Stomach (tissue), 8 donors: ENCODE measurements at regions not wholly inside any gene's neighbourhood (a gene's known extent, or its start where the extent isn't known, plus 50 kb on each side); places are given as distances from the start of the nearest gene placed in this dataset.

Experiments used
- DNase-seq, 2 donors: peaks; one replicate each; pipeline versions ENCODE4 v3.0.0 to v3.0.0-alpha.2; 2013 to 2019
- H3K27ac ChIP-seq, 5 donors: fragments of 200-600 bp in 4 of 5; sonication (generic) in 4 of 5; one replicate each; pipeline ENCODE4 v1.5.1; 2013 to 2019; ENCODE audit warnings: mild to moderate bottlenecking in 1 of 5, moderate library complexity in 1 of 5
- H3K27me3 ChIP-seq, 3 donors: fragments of 200-600 bp; sonication (generic); one replicate each; pipeline ENCODE4 v1.5.1; 2017 to 2019; ENCODE audit warnings: mixed run types in 1 of 3
- H3K36me3 ChIP-seq, 4 donors: fragments of 200-600 bp; sonication (generic); 1 replicate in 3 of 4; 2 replicates in 1 of 4; pipeline ENCODE4 v1.5.1; 2016 to 2019
- H3K4me1 ChIP-seq, 4 donors: fragments of 200-600 bp; sonication (generic); one replicate each; pipeline ENCODE4 v1.5.1; 2016 to 2019
- H3K4me3 ChIP-seq, 4 donors: fragments of 200-600 bp; sonication (generic) in 3 of 4; one replicate each; pipeline ENCODE4 v1.5.1; 2016 to 2019; ENCODE audit warnings: mild to moderate bottlenecking in 1 of 4
- H3K9me3 ChIP-seq, 4 donors: fragments of 200-600 bp; sonication (generic); one replicate each; pipeline ENCODE4 v1.5.1; 2016 to 2019
- CTCF ChIP-seq, 7 experiments: fragments of 450-650 bp in 4 of 7; fragments of 200-600 bp in 3 of 7; sonication (generic) in 3 of 7; IDR thresholded peaks; one replicate each; pipeline ENCODE4 v1.5.1; 2016 to 2019; ENCODE audit warnings: antibody characterized with exemption in 7 of 7, control low read depth in 2 of 7, mild to moderate bottlenecking in 1 of 7
- EP300 ChIP-seq: sonication (generic); formaldehyde crosslinking; IDR thresholded peaks from one replicate; pipeline ENCODE4 v1.6.1; 2017; ENCODE audit warnings: antibody characterized with exemption
- POLR2A ChIP-seq, 4 donors: fragments of 450-650 bp; IDR thresholded peaks; one replicate each; pipeline ENCODE4 v1.6.1; 2016; ENCODE audit warnings: antibody characterized with exemption in 4 of 4, control low read depth in 2 of 4, mild to moderate bottlenecking in 1 of 4, moderate library complexity in 1 of 4
- POLR2AphosphoS5 ChIP-seq, 3 donors: sonication (generic); formaldehyde crosslinking; IDR thresholded peaks; one replicate each; pipeline ENCODE4 v1.6.1; 2016; ENCODE audit warnings: antibody characterized with exemption in 3 of 3
- WGBS, 5 donors: extraction: QIAGEN DNeasy Blood & Tissue Kit in 3 of 5; methylation state at CpG; one replicate each; pipeline versions ENCODE4 v1.1.5 to v1.1.7; 2013 to 2018; 5-methylcytosine and 5-hydroxymethylcytosine counted together
- intact Hi-C: fragments of 100-400 bp; cut with DNase I; formaldehyde crosslinking; loops from one replicate; pipeline ENCODE4 v1.15.1; 2023; ENCODE audit warnings: low total_unique reads
- donor health status: healthy with polysubstance abuse.
- donor health status: Bipolar disorder and iron deficiency.
- donor health status: healthy.

- TF ChIP-seq EP300, result no peak
- no peak for TF ChIP-seq POLR2AphosphoS5 (IDR thresholded peaks at IDR 0.05)
- no peak for TF ChIP-seq CTCF (IDR thresholded peaks at IDR 0.05)
- no peak for TF ChIP-seq POLR2A (IDR thresholded peaks at IDR 0.05)
- Histone ChIP-seq H3K4me1 (no peaks in the 10 kb centered on the region), H3K27ac (no peak overlapping the region), H3K36me3 (no peaks in the 10 kb centered on the region), H3K9me3 (peaks cover 0 to 27% (median 12%) of the 10 kb centered on the region in 4 donors), H3K27me3 (no peaks in the 10 kb centered on the region), H3K4me3 (no peak overlapping the region)
- WGBS, 5 donors, result 79 to 88% (median 84%) methylated on average over 3 of the region's 3 CpGs
- no peak for DNase-seq
- intact Hi-C loops, result no loop called here
These were observed 221.9 kb upstream of the OPRM1 start for GRCh38 chr6:153817173-153817572.

- WGBS, 5 donors, result 14 to 20% (median 16%) methylated on average over 3 of the region's 3 CpGs
- peak; percentile 33 to 58 for DNase-seq
- H3K9me3 ChIP-seq, result peaks cover 0 to 27% (median 12%) of the 10 kb centered on the region in 4 donors
- H3K27ac ChIP-seq, result no peak overlapping the region
- no peak overlapping the region for H3K4me3 ChIP-seq
- H3K27me3 ChIP-seq, result no peaks in the 10 kb centered on the region
- TF ChIP-seq POLR2A (IDR thresholded peaks at IDR 0.05) (no peak), POLR2AphosphoS5 (IDR thresholded peaks at IDR 0.05) (no peak), CTCF (IDR thresholded peaks at IDR 0.05) (no peak), EP300 (no peak)
- no peaks in the 10 kb centered on the region for H3K4me1 ChIP-seq
- intact Hi-C loops, result no loop called here
- no peaks in the 10 kb centered on the region for H3K36me3 ChIP-seq
These were observed 222.7 kb upstream of the OPRM1 start for GRCh38 chr6:153816366-153816765.

GRCh38 chr6:153814136-153814535 lies 224.9 kb upstream of the OPRM1 start:
- WGBS, 5 donors, result 25 to 47% (median 45%) methylated on average over 1 of the region's 1 CpG
- DNase-seq, result no peak
- no peak for TF ChIP-seq EP300
- TF ChIP-seq CTCF (IDR thresholded peaks at IDR 0.05), result no peak
- TF ChIP-seq POLR2A (IDR thresholded peaks at IDR 0.05), result no peak
- Histone ChIP-seq H3K4me3 (no peak overlapping the region), H3K9me3 (peaks cover 0 to 27% (median 12%) of the 10 kb centered on the region in 4 donors), H3K27me3 (no peaks in the 10 kb centered on the region), H3K36me3 (no peaks in the 10 kb centered on the region), H3K4me1 (no peaks in the 10 kb centered on the region), H3K27ac (no peak overlapping the region)
- intact Hi-C loops, result no loop called here

GRCh38 chr6:153804755-153805330 lies 234.2 kb upstream of the OPRM1 start:
- DNase-seq, result no peak
- H3K9me3 ChIP-seq, result no peaks in the 10 kb centered on the region
- H3K27ac ChIP-seq, result no peak overlapping the region
- 56 to 59% (median 58%) methylated on average over 5 of the region's 5 CpGs for WGBS, 5 donors
- TF ChIP-seq POLR2A (IDR thresholded peaks at IDR 0.05) (no peak), CTCF (IDR thresholded peaks at IDR 0.05) (no peak), EP300 (no peak), POLR2AphosphoS5 (IDR thresholded peaks at IDR 0.05) (no peak)
- H3K4me3 ChIP-seq, result no peak overlapping the region
- no peaks in the 10 kb centered on the region for H3K27me3 ChIP-seq
- H3K36me3 ChIP-seq, result no peaks in the 10 kb centered on the region
- intact Hi-C loops, result no loop called here
- no peaks in the 10 kb centered on the region for H3K4me1 ChIP-seq
